Forelimb muscle (tissue), 1 donor: ENCODE measurements at regions not wholly inside any gene's neighbourhood (a gene's known extent, or its start where the extent isn't known, plus 50 kb on each side); places are given as distances from the start of the nearest gene placed in this dataset.

Experiments used
- DNase-seq: peaks from one replicate; pipeline ENCODE4 v3.0.0-alpha.2; 2013; ENCODE audit warnings: low read depth

- DNase-seq, result no peak
Observed at GRCh38 chr7:25314731-25315267, 86.5 kb upstream of the NPVF start.

GRCh38 chr7:25316366-25316765 lies 88.1 kb upstream of the NPVF start:
- DNase-seq, result no peak

GRCh38 chr7:25318047-25318446 lies 89.8 kb upstream of the NPVF start:
- DNase-seq, result no peak

GRCh38 chr7:25319707-25320106 lies 91.4 kb upstream of the NPVF start:
- DNase-seq, result no peak

GRCh38 chr7:25320791-25321190 lies 92.5 kb upstream of the NPVF start:
- no peak for DNase-seq

GRCh38 chr7:25321424-25321823 lies 93.1 kb upstream of the NPVF start:
- DNase-seq, result no peak

- DNase-seq, result no peak
Observed at GRCh38 chr7:25322473-25322872, 94.2 kb upstream of the NPVF start.

GRCh38 chr7:25325186-25325757 lies 97.0 kb upstream of the NPVF start:
- no peak for DNase-seq

GRCh38 chr7:25326501-25327156 lies 98.3 kb upstream of the NPVF start:
- no peak for DNase-seq

- no peak for DNase-seq
Observed at GRCh38 chr7:25329815-25330214, 101.5 kb upstream of the NPVF start.

GRCh38 chr7:25333296-25333928 lies 105.1 kb upstream of the NPVF start:
- DNase-seq, result no peak

- no peak for DNase-seq
Observed at GRCh38 chr7:25347360-25348066, 119.2 kb upstream of the NPVF start.

- no peak for DNase-seq
Observed at GRCh38 chr7:25348104-25348503, 119.8 kb upstream of the NPVF start.

GRCh38 chr7:25349283-25350017 lies 121.2 kb upstream of the NPVF start:
- DNase-seq, result no peak

- DNase-seq, result no peak
Observed at GRCh38 chr7:25350041-25350440, 121.8 kb upstream of the NPVF start.

- no peak for DNase-seq
Observed at GRCh38 chr7:25351761-25352160, 123.5 kb upstream of the NPVF start.

- DNase-seq, result no peak
Observed at GRCh38 chr7:25353196-25353595, 124.9 kb upstream of the NPVF start.

GRCh38 chr7:25353732-25354131 lies 125.4 kb upstream of the NPVF start:
- no peak for DNase-seq

- DNase-seq, result no peak
Observed at GRCh38 chr7:25356534-25357151, 128.4 kb upstream of the NPVF start.

GRCh38 chr7:25358926-25359325 lies 130.6 kb upstream of the NPVF start:
- no peak for DNase-seq

GRCh38 chr7:25359471-25360059 lies 131.3 kb upstream of the NPVF start:
- DNase-seq, result no peak
